Activated naive CD4-positive, alpha-beta T cell (primary cell): ENCODE measurements at regions not wholly inside any gene's neighbourhood (a gene's known extent, or its start where the extent isn't known, plus 50 kb on each side); places are given as distances from the start of the nearest gene placed in this dataset.
A peak's percentile ranks its signal among the peaks of the same experiment; 100 is the strongest.
"Not testable (repeated sequence)": the region's sequence is repeated elsewhere in the genome, so short reads cannot be mapped to it uniquely, and the experiment has no call there.

Source experiments
- DNase-seq, 4 experiments: peaks; one replicate each; lab custom pipeline; 2025; lab: John Stamatoyannopoulos, UW

- not testable (repeated sequence) for DNase-seq
These were observed 171.8 kb downstream of the NPIPB11 start for GRCh38 chr16:29234536-29235275.

GRCh38 chr16:29233705-29234404 is 172.7 kb downstream of the NPIPB11 start:
- not testable (repeated sequence) for DNase-seq

GRCh38 chr16:29232811-29233704 is 173.5 kb downstream of the NPIPB11 start:
- no peak for DNase-seq

- DNase-seq = not testable (repeated sequence)
These were observed 174.3 kb downstream of the NPIPB11 start for GRCh38 chr16:29232160-29232705.

- DNase-seq = no peak
These were observed 175.3 kb downstream of the NPIPB11 start for GRCh38 chr16:29231244-29231643.

GRCh38 chr16:29230671-29231096 is 175.8 kb downstream of the NPIPB11 start:
- DNase-seq = no peak

- DNase-seq = not testable (repeated sequence)
These were observed 176.4 kb downstream of the NPIPB11 start for GRCh38 chr16:29230006-29230668.

GRCh38 chr16:29229616-29230005 is 176.9 kb downstream of the NPIPB11 start:
- not testable (repeated sequence) for DNase-seq

GRCh38 chr16:29228664-29229611 is 177.6 kb downstream of the NPIPB11 start:
- not testable (repeated sequence) for DNase-seq

- DNase-seq = peak in 1 of 4 experiments; percentile 42
These were observed 178.5 kb downstream of the NPIPB11 start for GRCh38 chr16:29227751-29228663.

- DNase-seq = no peak
These were observed 179.7 kb downstream of the NPIPB11 start for GRCh38 chr16:29226782-29227181.

GRCh38 chr16:29224675-29225074 is 181.8 kb downstream of the NPIPB11 start:
- not testable (repeated sequence) for DNase-seq

- not testable (repeated sequence) for DNase-seq
These were observed 183.9 kb downstream of the NPIPB11 start for GRCh38 chr16:29222615-29223014.

GRCh38 chr16:29222008-29222407 is 184.5 kb downstream of the NPIPB11 start:
- not testable (repeated sequence) for DNase-seq

- not testable (repeated sequence) for DNase-seq
These were observed 185.1 kb downstream of the NPIPB11 start for GRCh38 chr16:29221281-29221955.

- not testable (repeated sequence) for DNase-seq
These were observed 185.8 kb downstream of the NPIPB11 start for GRCh38 chr16:29220647-29221191.

GRCh38 chr16:29219966-29220646 is 186.4 kb downstream of the NPIPB11 start:
- DNase-seq = not testable (repeated sequence)

- not testable (repeated sequence) for DNase-seq
These were observed 186.9 kb downstream of the NPIPB11 start for GRCh38 chr16:29219562-29219961.
